ENCODE measurements at regions not wholly inside any gene's neighbourhood (a gene's known extent, or its start where the extent isn't known, plus 50 kb on each side); places are given as distances from the start of the nearest gene placed in this dataset.
"Not testable (repeated sequence)": the region's sequence is repeated elsewhere in the genome, so short reads cannot be mapped to it uniquely, and the experiment has no call there.

GRCh38 chr1:200316148-200316803 is 93.6 kb downstream of the ZNF281 start:
- no peak for DNase-seq

GRCh38 chr1:200314085-200314750 is 95.6 kb downstream of the ZNF281 start:
- peak; percentile 97 for DNase-seq

GRCh38 chr1:200311256-200311655 is 98.6 kb downstream of the ZNF281 start:
- DNase-seq = peak; percentile 32

DNA sequence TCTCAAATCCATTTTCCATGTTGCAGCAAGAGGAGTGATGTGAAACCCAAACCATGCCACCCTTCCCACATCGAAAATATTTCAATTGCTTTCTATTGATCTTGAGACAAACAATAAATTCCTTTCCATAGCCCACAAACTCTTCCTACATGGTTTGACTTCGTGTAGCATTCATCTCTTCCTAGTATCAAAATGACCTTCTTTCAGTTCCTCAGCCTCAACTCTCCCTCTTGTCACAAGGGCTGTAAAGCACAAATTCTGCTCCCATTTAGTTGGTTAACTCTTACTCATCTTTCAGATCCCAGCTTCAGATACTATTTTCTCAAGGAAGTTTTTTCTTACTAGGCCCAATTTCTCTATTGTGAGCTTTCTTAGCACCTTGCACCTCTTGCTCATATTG is 99.0 kb downstream of the ZNF281 start:
- no peak for DNase-seq

DNA sequence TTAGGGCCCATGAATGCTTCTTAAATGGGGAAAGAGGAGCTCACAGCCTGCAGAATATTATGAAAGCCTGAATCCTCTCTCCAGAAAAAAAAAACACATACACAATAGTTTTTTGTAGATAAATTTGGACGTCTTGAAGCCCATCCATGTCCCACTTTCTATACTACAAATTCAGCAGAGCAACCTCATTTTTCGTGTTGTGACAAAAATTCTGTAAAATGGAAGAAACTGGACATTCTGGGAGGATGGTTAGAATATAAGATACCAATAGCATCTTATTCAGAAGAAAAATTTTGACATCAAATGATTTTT is 102.1 kb downstream of the ZNF281 start:
- DNase-seq = no peak

GRCh38 chr1:200306944-200307754 is 102.7 kb downstream of the ZNF281 start:
- DNase-seq = peak; percentile 47

- no peak for DNase-seq
These were observed 104.0 kb downstream of the ZNF281 start for GRCh38 chr1:200305806-200306205.

- no peak for DNase-seq
These were observed 105.7 kb downstream of the ZNF281 start for GRCh38 chr1:200304171-200304570.

DNA sequence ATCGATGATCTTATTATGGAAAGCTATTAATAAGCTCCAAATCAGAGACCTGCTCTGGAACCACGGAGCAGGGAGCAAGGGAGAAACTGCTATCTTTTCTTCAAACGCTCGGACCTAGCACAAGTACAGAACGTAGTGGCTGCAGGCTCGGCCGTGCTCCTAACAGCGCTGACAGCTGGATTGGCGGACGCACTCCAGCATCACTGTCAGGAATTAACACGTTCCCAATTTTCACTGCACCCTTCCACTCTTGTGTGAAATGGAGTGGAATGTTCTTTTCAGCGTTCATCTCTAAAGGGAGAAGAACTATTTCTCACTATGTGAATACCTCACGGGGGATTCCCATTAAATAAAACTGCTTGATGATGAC is 106.9 kb downstream of the ZNF281 start:
- peak; percentile 35 for DNase-seq

GRCh38 chr1:200302192-200302920 is 107.5 kb downstream of the ZNF281 start:
- DNase-seq = peak; percentile 47

- no peak for DNase-seq
These were observed 108.7 kb downstream of the ZNF281 start for GRCh38 chr1:200301152-200301551.

GRCh38 chr1:200299571-200299970 is 110.3 kb downstream of the ZNF281 start:
- DNase-seq = peak; percentile 44

DNA sequence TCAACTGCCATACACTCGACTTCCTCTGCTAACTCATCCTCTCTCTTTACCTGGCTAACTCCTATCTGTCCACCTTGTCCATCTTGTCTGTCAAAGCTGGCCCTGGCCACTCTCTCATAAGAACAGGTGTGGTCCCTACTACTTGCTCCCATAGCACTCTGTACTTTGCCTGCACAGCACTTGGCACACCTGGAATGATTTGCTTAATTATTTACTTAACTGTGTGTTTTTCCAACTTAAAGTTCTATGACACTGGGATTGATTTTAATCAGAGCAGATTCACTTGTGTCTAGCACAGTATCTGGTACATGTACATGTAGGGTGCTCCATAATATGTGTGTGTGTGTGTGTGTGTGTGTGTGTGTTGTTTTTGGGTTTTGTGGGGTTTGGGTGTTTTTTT is 111.6 kb downstream of the ZNF281 start:
- DNase-seq = no peak

DNA sequence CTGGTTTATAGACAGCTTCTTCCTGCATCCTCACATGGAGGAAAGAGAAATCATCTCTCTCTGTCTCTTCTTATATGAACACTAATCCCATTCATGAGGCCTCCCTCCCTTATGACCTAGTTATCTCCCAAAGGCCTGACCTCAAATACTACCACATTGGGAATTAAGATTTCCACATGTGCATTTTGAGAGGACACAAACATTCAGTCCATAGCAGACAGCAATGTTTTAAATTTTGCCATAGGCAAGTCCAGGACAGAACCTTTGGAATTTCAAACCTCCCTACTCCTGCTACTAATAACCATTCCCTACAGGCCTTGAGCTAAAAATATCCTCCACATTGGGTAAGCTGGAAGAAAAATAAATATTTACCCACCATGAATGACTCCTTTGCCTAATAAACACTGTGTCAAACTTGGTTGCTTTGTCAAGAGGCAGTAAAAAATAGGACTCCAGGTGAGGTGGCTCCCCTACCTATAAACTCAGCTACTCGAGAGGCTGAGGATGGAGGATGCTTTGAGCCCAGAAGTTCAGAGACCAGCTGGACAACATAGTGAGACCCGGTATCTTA is 113.7 kb downstream of the ZNF281 start:
- no peak for DNase-seq

DNA sequence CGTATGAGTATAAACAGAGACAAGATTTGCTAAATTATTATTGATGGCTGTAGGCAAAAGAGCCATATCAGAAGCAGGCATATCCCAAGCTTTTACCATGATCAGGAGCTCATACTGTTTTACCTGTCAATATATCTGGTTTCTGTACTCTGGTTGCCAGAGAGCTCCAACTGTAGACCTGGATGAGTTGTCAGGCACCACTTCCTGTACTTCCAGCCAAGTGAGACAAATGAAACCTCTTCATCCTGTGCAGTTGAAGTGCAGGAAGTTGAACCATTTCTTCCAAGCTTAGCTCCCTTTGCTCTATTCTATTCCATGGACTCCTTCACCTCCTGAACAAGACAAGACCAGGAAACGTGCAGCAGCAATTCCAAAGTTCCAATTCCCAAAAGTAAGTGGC is 115.6 kb downstream of the ZNF281 start:
- DNase-seq = no peak

GRCh38 chr1:200292699-200293098 is 117.1 kb downstream of the ZNF281 start:
- DNase-seq = no peak

DNA sequence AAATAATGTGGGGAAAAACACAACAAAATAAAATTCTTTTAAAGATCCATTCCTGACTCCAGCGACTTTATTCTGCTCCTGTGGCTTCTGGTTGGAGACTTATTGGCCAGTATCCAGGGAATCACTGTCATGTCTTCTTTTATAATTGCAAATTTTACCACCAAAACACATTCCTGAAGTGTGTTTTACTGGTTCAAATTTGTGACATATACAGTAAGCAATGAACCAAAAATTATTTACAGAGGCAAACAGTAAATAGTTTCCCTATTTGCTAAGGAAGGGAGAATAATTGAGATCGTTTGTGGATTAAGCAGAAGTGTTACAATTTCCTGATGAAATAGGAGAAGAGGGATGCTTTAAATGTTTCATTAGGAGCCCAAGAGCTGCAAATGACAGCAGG is 118.7 kb downstream of the ZNF281 start:
- no peak for DNase-seq

DNA sequence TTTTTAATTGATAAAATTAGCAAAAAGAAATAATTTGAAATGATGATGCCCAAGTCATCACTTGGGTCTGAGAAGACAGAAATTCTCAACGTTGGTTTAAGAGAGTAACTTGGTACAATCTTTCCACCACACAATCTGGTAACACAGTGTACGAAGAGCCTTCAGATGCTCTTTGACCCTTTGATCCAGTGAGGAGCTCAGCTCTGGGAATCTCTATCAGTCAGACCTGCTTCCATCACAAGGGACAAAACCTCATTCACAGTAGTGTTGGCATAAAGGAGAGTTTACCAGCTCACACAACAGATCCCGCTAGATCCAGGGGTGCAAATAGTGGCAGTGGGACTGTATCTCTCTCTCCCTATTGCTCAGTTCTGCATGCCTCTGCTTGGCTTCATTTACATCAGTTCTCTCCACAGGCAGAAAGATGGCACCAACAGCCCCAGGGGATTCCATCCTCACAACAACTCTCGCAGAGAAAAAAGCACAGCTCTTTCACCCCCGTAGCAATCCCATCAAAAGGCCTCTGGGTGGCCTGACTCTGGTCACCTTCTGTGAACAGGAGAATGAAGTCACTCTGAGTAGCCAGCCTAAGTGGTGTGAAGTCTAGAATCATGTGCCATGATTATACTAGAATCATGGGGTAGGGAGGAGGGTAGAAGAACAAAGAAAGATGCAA is 119.7 kb downstream of the ZNF281 start:
- no peak for DNase-seq

DNA sequence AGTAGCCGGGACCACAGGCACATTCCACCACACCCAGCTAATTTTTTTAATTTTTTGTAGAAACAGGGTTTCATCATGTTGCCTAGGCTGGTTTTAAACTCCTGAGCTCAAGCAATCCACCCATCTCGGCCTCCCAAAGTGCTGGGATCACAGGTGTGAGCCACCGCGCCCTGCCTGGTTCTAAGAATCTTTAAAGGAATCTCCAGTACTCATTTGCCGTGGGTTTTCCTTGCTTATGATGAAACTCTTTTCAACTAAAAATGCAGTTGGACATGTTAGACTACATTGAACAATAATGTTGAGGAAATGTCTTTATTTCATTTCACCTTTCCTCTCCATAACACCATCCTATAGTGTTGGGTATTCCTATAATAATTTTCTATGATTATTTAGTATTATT is 121.6 kb downstream of the ZNF281 start:
- DNase-seq = no peak

- DNase-seq = not testable (repeated sequence)
These were observed 125.6 kb downstream of the ZNF281 start for GRCh38 chr1:200284236-200284635.

DNA sequence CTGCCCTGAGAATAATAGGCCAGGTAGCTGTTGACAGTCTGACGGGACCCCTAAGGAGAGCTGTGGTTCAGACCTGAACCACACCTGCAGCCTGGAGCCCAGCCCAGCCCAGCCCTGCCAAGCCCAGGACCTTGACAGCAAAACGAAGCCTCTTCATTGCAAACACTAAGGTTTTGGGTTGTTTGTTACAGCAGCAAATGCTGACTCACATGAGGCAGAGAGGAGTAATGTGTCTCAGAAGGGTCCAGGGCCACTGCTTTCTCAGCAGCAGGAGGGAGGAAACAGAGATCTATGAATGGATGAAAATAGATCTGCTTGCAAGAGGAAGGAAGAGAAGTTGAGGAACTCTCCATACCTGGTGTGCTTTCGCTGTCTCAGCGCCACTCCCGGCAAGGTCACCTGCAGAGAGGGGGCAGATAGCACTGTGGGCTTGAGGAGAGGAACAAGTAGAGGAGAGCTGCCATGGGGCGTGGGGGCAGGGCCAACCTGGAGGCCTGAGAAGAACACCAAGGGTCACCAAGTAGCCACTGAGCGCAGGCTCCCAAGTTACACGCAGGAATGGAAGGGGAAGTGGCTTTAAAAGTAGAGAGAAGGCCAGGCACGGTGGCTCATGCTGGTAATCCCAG is 127.2 kb downstream of the ZNF281 start:
- no peak for DNase-seq

DNA sequence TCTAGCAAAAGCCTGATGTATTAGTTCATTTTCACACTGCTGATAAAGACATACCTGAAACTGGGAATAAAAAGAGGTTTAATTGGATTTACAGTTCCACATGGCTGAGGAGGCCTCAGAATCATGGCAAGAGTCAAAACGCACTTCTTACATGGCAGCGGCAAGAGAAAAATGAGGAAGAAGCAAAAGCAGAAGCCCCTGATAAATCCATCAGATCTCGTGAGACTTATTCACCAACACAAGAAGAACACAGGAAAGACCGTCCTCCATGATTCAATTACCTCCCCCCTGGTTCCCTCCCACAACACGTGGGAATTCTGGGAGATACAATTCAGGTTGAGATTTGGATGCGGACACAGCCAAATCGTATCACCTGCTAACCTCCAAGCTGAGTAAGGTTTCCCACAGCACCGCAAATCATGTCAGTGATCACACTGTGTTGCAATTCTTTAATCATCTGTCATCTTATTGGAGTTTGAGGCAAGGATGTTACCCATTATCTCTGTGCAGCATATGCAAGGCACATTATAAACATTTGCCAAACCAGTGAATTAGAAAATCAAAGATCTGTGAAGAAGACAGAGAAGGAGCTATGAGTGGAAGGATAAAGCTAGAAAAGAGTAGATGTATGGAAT is 128.5 kb downstream of the ZNF281 start:
- peak; percentile 65 for DNase-seq

All from fibroblast of upper back skin (primary cell).